ENCODE measurements at regions not wholly inside any gene's neighbourhood (a gene's known extent, or its start where the extent isn't known, plus 50 kb on each side); places are given as distances from the start of the nearest gene placed in this dataset.

DNA sequence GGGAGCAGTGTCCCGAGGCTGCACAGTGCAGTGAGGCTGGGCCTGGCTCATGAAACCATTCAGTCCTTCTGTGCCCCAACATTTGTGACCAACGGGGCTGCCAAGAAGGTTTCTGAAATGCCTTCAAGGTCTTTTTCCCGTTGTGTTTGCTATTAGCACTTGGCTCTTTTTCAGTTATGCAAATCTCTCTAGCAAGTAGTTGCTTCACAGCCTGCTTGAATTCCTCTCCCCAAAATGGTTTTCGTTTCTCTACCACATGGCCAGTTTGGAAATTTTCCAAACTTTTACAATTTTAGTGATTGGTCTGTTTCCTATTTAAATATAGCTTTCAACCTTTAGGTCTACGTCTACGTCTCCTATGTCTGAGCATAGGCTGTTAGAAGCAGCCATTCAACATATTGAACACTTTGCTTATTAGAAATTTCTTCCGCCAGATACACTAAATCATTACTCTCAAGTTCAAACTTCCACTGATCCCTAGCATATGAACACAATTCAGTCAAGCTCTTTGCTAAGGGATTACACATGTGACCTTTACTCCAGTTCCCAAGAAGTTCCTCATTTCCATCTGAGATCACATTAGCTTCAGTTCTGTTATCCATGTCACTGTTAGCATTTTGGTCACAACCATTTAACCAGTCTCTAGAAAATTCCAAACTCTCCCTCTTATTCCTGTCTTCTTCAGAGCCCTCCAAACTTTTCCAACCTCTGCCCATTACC is 901.8 kb downstream of the GLUD2 start:
- no peak for DNase-seq
- intact Hi-C loops (cut with DNase I; ENCODE audit: low total_unique reads), result no loop called here
- Histone ChIP-seq H3K36me3 (no peaks in the 10 kb centered on the region), H3K4me3 (no peak overlapping the region), H3K27me3 (peaks cover 0 to 9% of the 10 kb centered on the region in 2 donors), H3K27ac (no peak overlapping the region), H3K9me3 (no peaks in the 10 kb centered on the region), H3K4me1 (no peaks in the 10 kb centered on the region)
- TF ChIP-seq, protein P1, sequence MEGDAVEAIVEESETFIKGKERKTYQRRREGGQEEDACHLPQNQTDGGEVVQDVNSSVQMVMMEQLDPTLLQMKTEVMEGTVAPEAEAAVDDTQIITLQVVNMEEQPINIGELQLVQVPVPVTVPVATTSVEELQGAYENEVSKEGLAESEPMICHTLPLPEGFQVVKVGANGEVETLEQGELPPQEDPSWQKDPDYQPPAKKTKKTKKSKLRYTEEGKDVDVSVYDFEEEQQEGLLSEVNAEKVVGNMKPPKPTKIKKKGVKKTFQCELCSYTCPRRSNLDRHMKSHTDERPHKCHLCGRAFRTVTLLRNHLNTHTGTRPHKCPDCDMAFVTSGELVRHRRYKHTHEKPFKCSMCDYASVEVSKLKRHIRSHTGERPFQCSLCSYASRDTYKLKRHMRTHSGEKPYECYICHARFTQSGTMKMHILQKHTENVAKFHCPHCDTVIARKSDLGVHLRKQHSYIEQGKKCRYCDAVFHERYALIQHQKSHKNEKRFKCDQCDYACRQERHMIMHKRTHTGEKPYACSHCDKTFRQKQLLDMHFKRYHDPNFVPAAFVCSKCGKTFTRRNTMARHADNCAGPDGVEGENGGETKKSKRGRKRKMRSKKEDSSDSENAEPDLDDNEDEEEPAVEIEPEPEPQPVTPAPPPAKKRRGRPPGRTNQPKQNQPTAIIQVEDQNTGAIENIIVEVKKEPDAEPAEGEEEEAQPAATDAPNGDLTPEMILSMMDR (IDR thresholded peaks at IDR 0.05), result no peak
- TF ChIP-seq POLR2A (IDR thresholded peaks at IDR 0.05), result no peak

DNA sequence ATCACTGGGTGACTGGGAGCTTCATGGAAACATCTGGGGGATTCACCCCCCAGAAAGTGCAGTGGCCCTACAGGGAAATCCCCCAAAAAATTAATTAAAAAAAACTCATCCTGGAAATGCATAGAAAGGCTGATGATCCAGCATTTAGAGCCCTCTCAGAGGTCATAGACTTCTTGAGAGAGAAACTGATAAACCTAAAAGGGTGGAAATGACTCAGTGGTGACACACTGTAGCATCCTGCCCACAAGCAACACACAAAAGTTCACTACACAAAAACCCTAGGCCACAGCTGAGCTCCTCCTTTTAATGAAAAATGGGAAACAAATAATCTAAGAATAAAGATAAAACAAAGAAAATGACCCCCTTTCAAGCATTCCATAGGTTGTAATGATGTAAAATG is 911.5 kb downstream of the GLUD2 start:
- no peaks in the 10 kb centered on the region for H3K27me3 ChIP-seq
- H3K9me3 ChIP-seq, result no peaks in the 10 kb centered on the region
- TF ChIP-seq, protein P1 (IDR thresholded peaks at IDR 0.05), result no peak
- TF ChIP-seq POLR2A (IDR thresholded peaks at IDR 0.05), result no peak
- H3K27ac ChIP-seq, result no peak overlapping the region
- H3K36me3 ChIP-seq, result no peaks in the 10 kb centered on the region
- no peak for DNase-seq
- H3K4me3 ChIP-seq, result no peak overlapping the region
- H3K4me1 ChIP-seq, result no peaks in the 10 kb centered on the region
- intact Hi-C loops (cut with DNase I; ENCODE audit: low total_unique reads), result no loop called here

DNA sequence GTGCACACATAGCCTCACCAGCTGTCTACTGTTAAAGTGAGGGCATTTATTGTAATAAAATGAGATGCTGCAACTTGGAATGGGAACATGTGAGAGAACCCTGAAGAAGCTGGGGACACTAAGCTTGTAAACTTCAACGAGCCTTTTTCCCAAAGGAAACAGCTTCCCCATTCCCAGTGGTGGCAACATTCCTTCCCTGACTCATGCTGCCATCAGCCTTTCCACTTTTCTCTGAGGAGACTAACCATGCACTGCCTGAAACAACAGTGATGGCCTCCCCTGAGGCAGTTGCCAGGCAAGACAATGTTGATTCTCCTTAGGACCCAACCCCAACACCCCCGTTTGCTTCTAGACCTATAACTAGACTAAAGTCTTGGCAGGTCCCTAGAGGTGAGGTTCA is 928.3 kb downstream of the GLUD2 start:
- intact Hi-C loops (cut with DNase I; ENCODE audit: low total_unique reads), result no loop called here
- Histone ChIP-seq H3K27ac (no peak overlapping the region), H3K4me1 (no peaks in the 10 kb centered on the region), H3K27me3 (no peaks in the 10 kb centered on the region), H3K9me3 (no peaks in the 10 kb centered on the region), H3K36me3 (no peaks in the 10 kb centered on the region), H3K4me3 (no peak overlapping the region)
- no peak for TF ChIP-seq POLR2A (IDR thresholded peaks at IDR 0.05)
- DNase-seq, result no peak

DNA sequence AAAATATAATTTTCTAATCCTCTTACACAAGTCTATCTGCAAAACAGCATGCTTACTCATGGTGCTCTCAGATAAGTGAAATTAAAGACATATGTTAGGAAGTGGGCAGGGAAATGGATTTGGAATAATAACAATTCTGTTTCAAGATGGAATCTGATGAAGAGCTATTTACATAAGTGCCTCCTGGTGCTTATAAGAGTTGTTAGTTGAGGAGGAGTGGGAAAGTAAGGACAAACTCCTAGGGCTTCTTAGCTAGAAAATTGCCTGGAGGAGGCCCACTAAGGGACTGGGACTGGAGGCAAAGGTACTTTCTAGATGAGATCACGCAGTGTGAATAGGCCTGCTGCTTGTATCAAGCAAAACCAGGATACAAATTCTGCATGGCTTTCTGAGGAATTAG is 939.8 kb downstream of the GLUD2 start:
- Histone ChIP-seq H3K36me3 (no peaks in the 10 kb centered on the region), H3K4me1 (no peaks in the 10 kb centered on the region), H3K27ac (no peak overlapping the region), H3K9me3 (no peaks in the 10 kb centered on the region), H3K27me3 (no peaks in the 10 kb centered on the region), H3K4me3 (no peak overlapping the region)
- intact Hi-C loops (cut with DNase I; ENCODE audit: low total_unique reads), result no loop called here
- TF ChIP-seq, protein P1 (IDR thresholded peaks at IDR 0.05), result no peak
- no peak for TF ChIP-seq POLR2A (IDR thresholded peaks at IDR 0.05)
- DNase-seq, result no peak

DNA sequence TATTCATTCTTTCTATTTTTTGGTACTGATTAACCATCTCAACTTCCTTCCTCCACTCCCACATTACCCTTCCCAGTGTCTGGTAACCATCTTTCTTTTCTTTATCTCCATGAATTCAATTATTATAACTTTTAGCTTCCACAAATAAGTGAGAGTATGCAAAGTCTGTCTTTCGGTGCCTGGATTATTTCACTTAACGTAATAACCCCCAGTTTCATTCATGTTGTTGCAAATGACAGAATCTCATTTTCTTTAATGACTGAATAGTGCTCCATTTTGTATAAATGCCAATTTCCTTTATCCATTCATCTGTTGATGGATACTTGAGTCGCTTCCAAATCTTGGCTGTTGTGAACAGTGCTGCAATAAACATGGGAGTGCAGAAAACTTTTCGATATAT is 940.4 kb downstream of the GLUD2 start:
- TF ChIP-seq POLR2A (IDR thresholded peaks at IDR 0.05), result no peak
- TF ChIP-seq, protein P1 (IDR thresholded peaks at IDR 0.05), result no peak
- Histone ChIP-seq H3K27ac (no peak overlapping the region), H3K27me3 (no peaks in the 10 kb centered on the region), H3K36me3 (no peaks in the 10 kb centered on the region), H3K4me3 (no peak overlapping the region), H3K4me1 (no peaks in the 10 kb centered on the region), H3K9me3 (no peaks in the 10 kb centered on the region)
- intact Hi-C loops (cut with DNase I; ENCODE audit: low total_unique reads), result no loop called here
- DNase-seq, result no peak

DNA sequence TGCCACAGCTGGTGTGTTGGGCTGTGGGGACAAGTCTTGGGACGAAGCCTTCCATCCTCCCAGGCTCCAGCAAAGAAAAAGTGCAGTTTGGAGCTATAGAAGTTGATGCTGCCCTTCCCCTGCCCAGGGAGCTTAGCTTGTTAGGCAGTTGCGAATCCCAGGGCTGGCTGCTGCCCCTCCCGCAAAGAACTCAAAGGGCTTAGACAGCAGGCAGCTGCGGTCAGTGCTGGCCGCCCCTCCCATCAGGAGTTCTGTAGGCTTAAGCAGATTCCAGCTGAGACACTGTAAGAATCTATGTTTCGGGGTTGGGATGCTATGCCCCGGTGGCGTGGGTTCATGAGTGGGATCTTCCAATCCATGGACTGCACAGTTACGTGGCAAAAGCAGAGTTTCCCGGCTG is 956.7 kb downstream of the GLUD2 start:
- Histone ChIP-seq H3K27me3 (no peaks in the 10 kb centered on the region), H3K27ac (no peak overlapping the region), H3K9me3 (no peaks in the 10 kb centered on the region), H3K4me3 (no peak overlapping the region), H3K4me1 (no peaks in the 10 kb centered on the region), H3K36me3 (no peaks in the 10 kb centered on the region)
- TF ChIP-seq, protein P1 (IDR thresholded peaks at IDR 0.05), result no peak
- no peak for TF ChIP-seq POLR2A (IDR thresholded peaks at IDR 0.05)
- intact Hi-C loops (cut with DNase I; ENCODE audit: low total_unique reads), result no loop called here
- DNase-seq, result no peak
